GM12878 (cell line): ENCODE measurements at regions not wholly inside any gene's neighbourhood (a gene's known extent, or its start where the extent isn't known, plus 50 kb on each side); places are given as distances from the start of the nearest gene placed in this dataset.

Experiments used
- EP300 ChIP-seq, 2 experiments: fragments of 150-350 bp in 1 of 2; IDR thresholded peaks; 2 replicates each; pipeline ENCODE4 v1.6.1; 2011 to 2012; ENCODE audit warnings: low read depth in 2 of 2, low read length in 2 of 2, borderline replicate concordance in 1 of 2, improper control_type of control experiment in 1 of 2, inconsistent platforms in 1 of 2; ENCODE audit not compliant: control insufficient read depth in 1 of 2
- KLF5 ChIP-seq: fragments of 450-650 bp; IDR thresholded peaks from 2 replicates; pipeline ENCODE4 v1.6.1; 2014; ENCODE audit warnings: mild to moderate bottlenecking; ENCODE audit not compliant: partially characterized antibody
- NFXL1 ChIP-seq: fragments of 450-650 bp; IDR thresholded peaks from 2 replicates; pipeline ENCODE4 v1.6.1; 2017; ENCODE audit warnings: antibody characterized with exemption, mild to moderate bottlenecking, borderline replicate concordance
- PAX5 ChIP-seq: IDR thresholded peaks from 2 replicates; pipeline ENCODE4 v1.6.1; 2011; ENCODE audit warnings: low read depth, low read length, borderline replicate concordance
- SMC3 ChIP-seq: IDR thresholded peaks from 2 replicates; pipeline ENCODE4 v1.6.1; 2011; ENCODE audit warnings: low read length, improper control_type of control experiment, borderline replicate concordance
- ZNF207 ChIP-seq: fragments of 450-650 bp; IDR thresholded peaks from 2 replicates; pipeline ENCODE4 v1.6.1; 2014; ENCODE audit warnings: antibody characterized with exemption, mild to moderate bottlenecking, borderline replicate concordance
- ZZZ3 ChIP-seq: IDR thresholded peaks from 2 replicates; pipeline ENCODE4 v1.6.1; 2011; ENCODE audit warnings: low read depth; ENCODE audit not compliant: control insufficient read depth, insufficient read length
- TF ChIP-seq, protein P1 (sequence below): fragments of 450-650 bp; IDR thresholded peaks from 2 replicates; pipeline ENCODE4 v1.6.1; 2017; ENCODE audit warnings: mild to moderate bottlenecking, moderate library complexity
- TF ChIP-seq, protein P2 (sequence below): IDR thresholded peaks from 2 replicates; pipeline ENCODE4 v1.6.1; 2012; ENCODE audit warnings: low read length, inconsistent platforms
- TF ChIP-seq, protein P3 (sequence below): IDR thresholded peaks from 2 replicates; pipeline ENCODE4 v1.6.1; 2011; ENCODE audit warnings: borderline replicate concordance, low read depth, mild to moderate bottlenecking, moderate library complexity, low read length; ENCODE audit not compliant: insufficient read depth, poor library complexity, severe bottlenecking

DNA sequence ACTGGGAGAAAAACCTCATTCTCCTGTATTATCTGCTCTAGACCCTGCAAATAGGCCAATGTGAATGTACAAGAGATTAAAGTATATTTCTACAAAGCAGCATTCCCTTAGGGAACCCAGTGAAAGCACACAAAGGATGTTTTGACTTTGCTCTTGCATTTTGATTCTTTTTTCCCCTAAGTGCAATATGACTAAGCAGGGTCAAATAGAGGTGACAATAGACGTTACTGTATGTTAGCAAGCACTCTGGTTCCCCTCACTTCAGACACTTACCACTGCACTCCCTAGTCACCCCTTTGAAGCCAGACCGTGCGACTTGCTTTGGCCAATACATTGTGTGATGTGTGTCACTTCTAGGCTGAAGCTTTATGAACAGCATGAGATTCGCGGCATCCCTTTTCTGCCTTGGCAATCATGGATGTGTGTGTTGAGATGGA lies 209.7 kb downstream of the RHOU start (continued):
- TF ChIP-seq, protein P1, sequence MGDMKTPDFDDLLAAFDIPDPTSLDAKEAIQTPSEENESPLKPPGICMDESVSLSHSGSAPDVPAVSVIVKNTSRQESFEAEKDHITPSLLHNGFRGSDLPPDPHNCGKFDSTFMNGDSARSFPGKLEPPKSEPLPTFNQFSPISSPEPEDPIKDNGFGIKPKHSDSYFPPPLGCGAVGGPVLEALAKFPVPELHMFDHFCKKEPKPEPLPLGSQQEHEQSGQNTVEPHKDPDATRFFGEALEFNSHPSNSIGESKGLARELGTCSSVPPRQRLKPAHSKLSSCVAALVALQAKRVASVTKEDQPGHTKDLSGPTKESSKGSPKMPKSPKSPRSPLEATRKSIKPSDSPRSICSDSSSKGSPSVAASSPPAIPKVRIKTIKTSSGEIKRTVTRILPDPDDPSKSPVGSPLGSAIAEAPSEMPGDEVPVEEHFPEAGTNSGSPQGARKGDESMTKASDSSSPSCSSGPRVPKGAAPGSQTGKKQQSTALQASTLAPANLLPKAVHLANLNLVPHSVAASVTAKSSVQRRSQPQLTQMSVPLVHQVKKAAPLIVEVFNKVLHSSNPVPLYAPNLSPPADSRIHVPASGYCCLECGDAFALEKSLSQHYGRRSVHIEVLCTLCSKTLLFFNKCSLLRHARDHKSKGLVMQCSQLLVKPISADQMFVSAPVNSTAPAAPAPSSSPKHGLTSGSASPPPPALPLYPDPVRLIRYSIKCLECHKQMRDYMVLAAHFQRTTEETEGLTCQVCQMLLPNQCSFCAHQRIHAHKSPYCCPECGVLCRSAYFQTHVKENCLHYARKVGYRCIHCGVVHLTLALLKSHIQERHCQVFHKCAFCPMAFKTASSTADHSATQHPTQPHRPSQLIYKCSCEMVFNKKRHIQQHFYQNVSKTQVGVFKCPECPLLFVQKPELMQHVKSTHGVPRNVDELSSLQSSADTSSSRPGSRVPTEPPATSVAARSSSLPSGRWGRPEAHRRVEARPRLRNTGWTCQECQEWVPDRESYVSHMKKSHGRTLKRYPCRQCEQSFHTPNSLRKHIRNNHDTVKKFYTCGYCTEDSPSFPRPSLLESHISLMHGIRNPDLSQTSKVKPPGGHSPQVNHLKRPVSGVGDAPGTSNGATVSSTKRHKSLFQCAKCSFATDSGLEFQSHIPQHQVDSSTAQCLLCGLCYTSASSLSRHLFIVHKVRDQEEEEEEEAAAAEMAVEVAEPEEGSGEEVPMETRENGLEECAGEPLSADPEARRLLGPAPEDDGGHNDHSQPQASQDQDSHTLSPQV: no peak
- TF ChIP-seq PAX5 (no peak), SMC3 (no peak), EP300 (IDR thresholded peaks at IDR 0.05; ENCODE audit: borderline replicate concordance in 1 of 2, control insufficient read depth in 1 of 2, low read depth in 2 of 2, low read length in 2 of 2) (no peak), NFXL1 (no peak), ZNF207 (no peak), ZZZ3 (no peak), KLF5 (no peak)
- TF ChIP-seq, protein P2, sequence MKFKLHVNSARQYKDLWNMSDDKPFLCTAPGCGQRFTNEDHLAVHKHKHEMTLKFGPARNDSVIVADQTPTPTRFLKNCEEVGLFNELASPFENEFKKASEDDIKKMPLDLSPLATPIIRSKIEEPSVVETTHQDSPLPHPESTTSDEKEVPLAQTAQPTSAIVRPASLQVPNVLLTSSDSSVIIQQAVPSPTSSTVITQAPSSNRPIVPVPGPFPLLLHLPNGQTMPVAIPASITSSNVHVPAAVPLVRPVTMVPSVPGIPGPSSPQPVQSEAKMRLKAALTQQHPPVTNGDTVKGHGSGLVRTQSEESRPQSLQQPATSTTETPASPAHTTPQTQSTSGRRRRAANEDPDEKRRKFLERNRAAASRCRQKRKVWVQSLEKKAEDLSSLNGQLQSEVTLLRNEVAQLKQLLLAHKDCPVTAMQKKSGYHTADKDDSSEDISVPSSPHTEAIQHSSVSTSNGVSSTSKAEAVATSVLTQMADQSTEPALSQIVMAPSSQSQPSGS: no peak
- TF ChIP-seq, protein P3, sequence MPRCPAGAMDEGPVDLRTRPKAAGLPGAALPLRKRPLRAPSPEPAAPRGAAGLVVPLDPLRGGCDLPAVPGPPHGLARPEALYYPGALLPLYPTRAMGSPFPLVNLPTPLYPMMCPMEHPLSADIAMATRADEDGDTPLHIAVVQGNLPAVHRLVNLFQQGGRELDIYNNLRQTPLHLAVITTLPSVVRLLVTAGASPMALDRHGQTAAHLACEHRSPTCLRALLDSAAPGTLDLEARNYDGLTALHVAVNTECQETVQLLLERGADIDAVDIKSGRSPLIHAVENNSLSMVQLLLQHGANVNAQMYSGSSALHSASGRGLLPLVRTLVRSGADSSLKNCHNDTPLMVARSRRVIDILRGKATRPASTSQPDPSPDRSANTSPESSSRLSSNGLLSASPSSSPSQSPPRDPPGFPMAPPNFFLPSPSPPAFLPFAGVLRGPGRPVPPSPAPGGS: no peak
